ENCODE measurements at regions not wholly inside any gene's neighbourhood (a gene's known extent, or its start where the extent isn't known, plus 50 kb on each side); places are given as distances from the start of the nearest gene placed in this dataset.

DNA sequence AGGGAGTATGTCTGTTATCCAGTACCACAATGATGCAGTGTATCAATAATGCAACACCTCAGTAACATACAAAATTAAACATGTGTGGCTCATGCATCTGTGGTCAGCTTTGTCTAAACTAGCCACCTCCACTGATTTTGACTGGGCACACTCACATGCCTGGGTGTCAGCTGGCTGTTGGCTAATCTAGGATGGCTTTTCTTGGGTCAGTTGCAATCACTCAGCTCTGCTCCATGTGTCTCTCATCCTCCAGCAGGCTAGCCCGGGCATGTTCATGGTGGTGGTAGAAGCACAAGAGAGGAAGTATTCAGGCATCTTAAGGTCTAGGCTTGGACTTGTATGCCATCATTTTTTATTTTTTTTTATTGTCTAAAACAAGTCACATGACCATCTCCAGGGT is 59.3 kb upstream of the JAG1 start:
- intact Hi-C loops (cut with DNase I; ENCODE audit: low total_unique reads): no loop called here
- Histone ChIP-seq H3K4me1 (peaks cover 0 to 35% (median 11%) of the 10 kb centered on the region in 4 donors), H3K36me3 (no peaks in the 10 kb centered on the region), H3K9me3 (no peaks in the 10 kb centered on the region), H3K27ac (no peak overlapping the region), H3K27me3 (no peaks in the 10 kb centered on the region), H3K4me3 (no peak overlapping the region)
- no peak for TF ChIP-seq CTCF (IDR thresholded peaks at IDR 0.05)
- no peak for DNase-seq

DNA sequence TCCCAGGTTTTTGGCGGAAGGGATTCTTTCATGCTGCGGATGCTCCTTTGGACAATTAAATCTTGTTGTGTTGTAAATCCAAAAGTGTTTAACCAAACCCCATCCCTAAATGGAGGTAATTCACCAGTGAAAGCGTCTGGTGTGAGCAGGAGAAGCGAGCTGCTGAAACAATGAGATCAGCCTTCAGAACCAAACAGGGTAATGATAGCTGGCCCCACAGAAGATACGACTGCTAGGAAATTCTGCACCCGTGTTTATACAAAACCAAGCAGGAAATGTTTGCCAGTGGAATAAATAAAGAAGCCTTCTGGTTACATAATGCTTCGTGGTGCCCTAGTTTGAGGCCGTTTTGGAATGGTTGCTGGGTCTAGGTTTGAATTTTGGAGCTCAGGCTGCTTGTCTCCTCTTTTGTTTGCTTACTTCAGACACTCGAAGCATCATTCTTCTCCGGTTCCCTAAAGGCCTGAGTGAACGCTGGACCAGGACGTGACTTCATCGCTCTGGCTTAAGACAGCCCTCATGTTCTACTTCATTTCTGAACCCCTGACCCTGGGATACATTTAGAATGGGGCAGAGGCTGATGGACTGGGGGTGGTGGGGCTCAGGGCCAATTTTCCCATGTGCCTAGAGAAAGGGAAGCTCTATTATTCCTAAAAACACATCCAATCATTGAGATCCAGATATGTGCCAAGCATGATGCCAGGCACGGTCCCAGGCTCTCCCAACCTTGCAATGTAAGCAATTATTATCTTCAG is 61.6 kb upstream of the JAG1 start:
- H3K9me3 ChIP-seq: no peaks in the 10 kb centered on the region
- H3K36me3 ChIP-seq: no peaks in the 10 kb centered on the region
- no peak for TF ChIP-seq CTCF (IDR thresholded peaks at IDR 0.05)
- intact Hi-C loops (cut with DNase I; ENCODE audit: low total_unique reads): no loop called here
- no peak for DNase-seq
- H3K4me1 ChIP-seq: peaks cover 0 to 56% (median 26%) of the 10 kb centered on the region in 4 donors
- H3K4me3 ChIP-seq: no peak overlapping the region
- H3K27me3 ChIP-seq: no peaks in the 10 kb centered on the region
- peak overlapping the region; percentile 39 to 72 for H3K27ac ChIP-seq

- Histone ChIP-seq H3K36me3 (no peaks in the 10 kb centered on the region), H3K27ac (peak overlapping the region; percentile 65 to 80), H3K9me3 (no peaks in the 10 kb centered on the region), H3K4me3 (peak overlapping the region; percentile 34 to 36), H3K27me3 (no peaks in the 10 kb centered on the region), H3K4me1 (peaks cover 0 to 59% (median 27%) of the 10 kb centered on the region in 4 donors)
- no peak for TF ChIP-seq CTCF (IDR thresholded peaks at IDR 0.05)
- DNase-seq: no peak
- intact Hi-C loops (cut with DNase I; ENCODE audit: low total_unique reads): no loop called here
Observed at GRCh38 chr20:10739134-10739533, 65.3 kb upstream of the JAG1 start.

GRCh38 chr20:10739566-10739965 is 65.8 kb upstream of the JAG1 start:
- H3K27me3 ChIP-seq: no peaks in the 10 kb centered on the region
- TF ChIP-seq CTCF (IDR thresholded peaks at IDR 0.05): no peak
- H3K9me3 ChIP-seq: no peaks in the 10 kb centered on the region
- peak overlapping the region; percentile 65 to 80 for H3K27ac ChIP-seq
- intact Hi-C loops (cut with DNase I; ENCODE audit: low total_unique reads): no loop called here
- no peaks in the 10 kb centered on the region for H3K36me3 ChIP-seq
- H3K4me1 ChIP-seq: peaks cover 0 to 61% (median 27%) of the 10 kb centered on the region in 4 donors
- H3K4me3 ChIP-seq: peak overlapping the region; percentile 34 to 36
- no peak for DNase-seq

DNA sequence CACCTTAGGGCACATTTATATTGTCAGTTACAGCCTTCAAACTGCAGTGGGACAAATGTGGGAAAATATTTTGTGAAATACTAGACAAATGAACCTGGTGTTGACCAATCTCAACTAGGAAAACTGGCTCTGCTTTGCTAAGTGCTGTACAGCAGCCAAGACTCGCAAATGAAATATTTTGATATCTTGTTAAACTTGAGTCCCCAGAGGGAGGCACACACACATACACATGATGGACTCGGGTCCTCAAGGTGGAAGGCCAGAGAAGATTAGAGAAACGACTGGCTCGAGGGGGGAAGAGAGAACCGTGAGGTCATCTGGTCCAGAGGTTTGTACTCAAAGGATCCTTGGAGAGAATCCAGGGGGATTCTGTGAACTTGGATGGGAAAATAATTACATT is 67.3 kb upstream of the JAG1 start:
- TF ChIP-seq CTCF (IDR thresholded peaks at IDR 0.05): no peak
- Histone ChIP-seq H3K4me3 (peak overlapping the region in 1 of 2 donors; percentile 2), H3K27ac (peak overlapping the region; percentile 65 to 80), H3K27me3 (no peaks in the 10 kb centered on the region), H3K4me1 (peaks cover 0 to 61% (median 29%) of the 10 kb centered on the region in 4 donors), H3K9me3 (no peaks in the 10 kb centered on the region), H3K36me3 (no peaks in the 10 kb centered on the region)
- DNase-seq: no peak
- intact Hi-C loops (cut with DNase I; ENCODE audit: low total_unique reads): no loop called here

All from tibial artery (tissue), 4 donors.